ENCODE measurements at regions not wholly inside any gene's neighbourhood (a gene's known extent, or its start where the extent isn't known, plus 50 kb on each side); places are given as distances from the start of the nearest gene placed in this dataset.

DNA sequence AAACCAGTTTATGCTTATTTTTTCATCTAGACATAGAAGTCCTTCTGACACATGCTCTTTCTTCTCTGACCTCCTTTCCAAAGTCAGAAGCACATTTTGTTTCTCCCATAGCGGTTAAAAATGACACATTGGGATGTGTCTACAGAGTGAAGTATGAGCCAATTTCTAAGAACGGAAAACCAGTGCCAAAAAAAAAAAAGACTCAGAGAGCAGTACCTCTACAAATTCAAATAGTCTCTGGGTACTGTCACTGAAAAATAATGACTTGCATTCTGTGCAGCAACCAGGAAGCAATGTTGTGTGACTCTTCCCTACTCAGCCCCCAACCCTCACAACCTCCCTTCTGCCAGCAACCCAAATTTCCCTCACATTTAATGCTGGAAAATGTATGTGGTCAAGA is 145.5 kb upstream of the PMFBP1 start:
- TF ChIP-seq, protein P1, sequence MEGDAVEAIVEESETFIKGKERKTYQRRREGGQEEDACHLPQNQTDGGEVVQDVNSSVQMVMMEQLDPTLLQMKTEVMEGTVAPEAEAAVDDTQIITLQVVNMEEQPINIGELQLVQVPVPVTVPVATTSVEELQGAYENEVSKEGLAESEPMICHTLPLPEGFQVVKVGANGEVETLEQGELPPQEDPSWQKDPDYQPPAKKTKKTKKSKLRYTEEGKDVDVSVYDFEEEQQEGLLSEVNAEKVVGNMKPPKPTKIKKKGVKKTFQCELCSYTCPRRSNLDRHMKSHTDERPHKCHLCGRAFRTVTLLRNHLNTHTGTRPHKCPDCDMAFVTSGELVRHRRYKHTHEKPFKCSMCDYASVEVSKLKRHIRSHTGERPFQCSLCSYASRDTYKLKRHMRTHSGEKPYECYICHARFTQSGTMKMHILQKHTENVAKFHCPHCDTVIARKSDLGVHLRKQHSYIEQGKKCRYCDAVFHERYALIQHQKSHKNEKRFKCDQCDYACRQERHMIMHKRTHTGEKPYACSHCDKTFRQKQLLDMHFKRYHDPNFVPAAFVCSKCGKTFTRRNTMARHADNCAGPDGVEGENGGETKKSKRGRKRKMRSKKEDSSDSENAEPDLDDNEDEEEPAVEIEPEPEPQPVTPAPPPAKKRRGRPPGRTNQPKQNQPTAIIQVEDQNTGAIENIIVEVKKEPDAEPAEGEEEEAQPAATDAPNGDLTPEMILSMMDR (conservative IDR thresholded peaks at IDR 0.05) = no peak
- TF ChIP-seq ZFX (IDR thresholded peaks at IDR 0.05) = no peak

All from C4-2B (cell line).